ENCODE measurements at regions not wholly inside any gene's neighbourhood (a gene's known extent, or its start where the extent isn't known, plus 50 kb on each side); places are given as distances from the start of the nearest gene placed in this dataset.

DNA sequence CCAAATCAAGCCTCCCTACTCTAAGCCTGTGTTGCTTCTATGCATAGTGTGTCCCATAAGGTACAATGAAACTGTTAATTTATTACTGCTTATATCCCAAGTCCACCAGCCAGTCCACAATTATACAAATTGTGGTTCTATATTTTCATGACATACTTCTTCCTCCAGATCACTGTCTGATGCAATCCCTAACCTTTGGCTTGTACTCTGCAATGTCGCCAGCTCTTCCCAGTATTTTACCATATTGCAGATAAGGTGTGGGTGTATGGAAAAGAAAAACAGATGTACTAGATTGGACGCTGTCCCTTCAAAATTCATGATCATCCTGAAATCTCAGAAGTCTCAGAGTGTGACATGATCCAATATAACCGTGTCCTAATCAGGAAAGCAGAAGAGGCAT is 286.2 kb downstream of the GASK1B start:
- TF ChIP-seq YY1 (IDR thresholded peaks at IDR 0.05; ENCODE audit: low read depth, low read length) (no peak), RAD21 (IDR thresholded peaks at IDR 0.05; ENCODE audit: insufficient read depth, low read depth, low read length) (no peak), BHLHE40 (IDR thresholded peaks at IDR 0.05; ENCODE audit: borderline replicate concordance in 1 of 2, low read depth in 2 of 2, low read length in 1 of 2) (no peak), ZZZ3 (IDR thresholded peaks at IDR 0.05; ENCODE audit: control insufficient read depth, insufficient read length, low read depth) (no peak), KDM1A (IDR thresholded peaks at IDR 0.05; ENCODE audit: borderline replicate concordance) (no peak)
- TF ChIP-seq, protein P1, sequence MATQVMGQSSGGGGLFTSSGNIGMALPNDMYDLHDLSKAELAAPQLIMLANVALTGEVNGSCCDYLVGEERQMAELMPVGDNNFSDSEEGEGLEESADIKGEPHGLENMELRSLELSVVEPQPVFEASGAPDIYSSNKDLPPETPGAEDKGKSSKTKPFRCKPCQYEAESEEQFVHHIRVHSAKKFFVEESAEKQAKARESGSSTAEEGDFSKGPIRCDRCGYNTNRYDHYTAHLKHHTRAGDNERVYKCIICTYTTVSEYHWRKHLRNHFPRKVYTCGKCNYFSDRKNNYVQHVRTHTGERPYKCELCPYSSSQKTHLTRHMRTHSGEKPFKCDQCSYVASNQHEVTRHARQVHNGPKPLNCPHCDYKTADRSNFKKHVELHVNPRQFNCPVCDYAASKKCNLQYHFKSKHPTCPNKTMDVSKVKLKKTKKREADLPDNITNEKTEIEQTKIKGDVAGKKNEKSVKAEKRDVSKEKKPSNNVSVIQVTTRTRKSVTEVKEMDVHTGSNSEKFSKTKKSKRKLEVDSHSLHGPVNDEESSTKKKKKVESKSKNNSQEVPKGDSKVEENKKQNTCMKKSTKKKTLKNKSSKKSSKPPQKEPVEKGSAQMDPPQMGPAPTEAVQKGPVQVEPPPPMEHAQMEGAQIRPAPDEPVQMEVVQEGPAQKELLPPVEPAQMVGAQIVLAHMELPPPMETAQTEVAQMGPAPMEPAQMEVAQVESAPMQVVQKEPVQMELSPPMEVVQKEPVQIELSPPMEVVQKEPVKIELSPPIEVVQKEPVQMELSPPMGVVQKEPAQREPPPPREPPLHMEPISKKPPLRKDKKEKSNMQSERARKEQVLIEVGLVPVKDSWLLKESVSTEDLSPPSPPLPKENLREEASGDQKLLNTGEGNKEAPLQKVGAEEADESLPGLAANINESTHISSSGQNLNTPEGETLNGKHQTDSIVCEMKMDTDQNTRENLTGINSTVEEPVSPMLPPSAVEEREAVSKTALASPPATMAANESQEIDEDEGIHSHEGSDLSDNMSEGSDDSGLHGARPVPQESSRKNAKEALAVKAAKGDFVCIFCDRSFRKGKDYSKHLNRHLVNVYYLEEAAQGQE (IDR thresholded peaks at IDR 0.05; ENCODE audit: low read depth, low read length): no peak
